ENCODE measurements at regions not wholly inside any gene's neighbourhood (a gene's known extent, or its start where the extent isn't known, plus 50 kb on each side); places are given as distances from the start of the nearest gene placed in this dataset.

DNA sequence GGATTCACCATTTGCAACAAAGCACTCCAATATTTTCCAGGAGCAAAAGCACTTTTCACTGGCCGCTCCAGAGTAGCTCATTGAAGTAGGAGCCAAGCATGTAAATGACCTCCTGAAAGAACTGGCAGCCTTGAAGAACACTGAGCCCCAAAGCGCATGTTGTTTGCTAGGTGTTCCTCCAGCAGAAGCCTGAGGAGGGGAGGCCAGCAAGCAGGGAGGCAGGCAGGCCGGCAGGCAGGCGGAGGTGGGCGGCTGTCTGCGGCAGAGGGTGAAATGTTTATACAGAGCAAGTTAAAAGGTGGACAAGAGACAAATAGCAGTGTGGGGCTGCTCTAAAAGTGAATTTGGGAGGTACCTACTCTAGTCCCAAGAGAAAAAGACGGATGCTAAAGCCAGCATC lies 439.4 kb downstream of the CCDC91 start:
- TF ChIP-seq, protein P1, sequence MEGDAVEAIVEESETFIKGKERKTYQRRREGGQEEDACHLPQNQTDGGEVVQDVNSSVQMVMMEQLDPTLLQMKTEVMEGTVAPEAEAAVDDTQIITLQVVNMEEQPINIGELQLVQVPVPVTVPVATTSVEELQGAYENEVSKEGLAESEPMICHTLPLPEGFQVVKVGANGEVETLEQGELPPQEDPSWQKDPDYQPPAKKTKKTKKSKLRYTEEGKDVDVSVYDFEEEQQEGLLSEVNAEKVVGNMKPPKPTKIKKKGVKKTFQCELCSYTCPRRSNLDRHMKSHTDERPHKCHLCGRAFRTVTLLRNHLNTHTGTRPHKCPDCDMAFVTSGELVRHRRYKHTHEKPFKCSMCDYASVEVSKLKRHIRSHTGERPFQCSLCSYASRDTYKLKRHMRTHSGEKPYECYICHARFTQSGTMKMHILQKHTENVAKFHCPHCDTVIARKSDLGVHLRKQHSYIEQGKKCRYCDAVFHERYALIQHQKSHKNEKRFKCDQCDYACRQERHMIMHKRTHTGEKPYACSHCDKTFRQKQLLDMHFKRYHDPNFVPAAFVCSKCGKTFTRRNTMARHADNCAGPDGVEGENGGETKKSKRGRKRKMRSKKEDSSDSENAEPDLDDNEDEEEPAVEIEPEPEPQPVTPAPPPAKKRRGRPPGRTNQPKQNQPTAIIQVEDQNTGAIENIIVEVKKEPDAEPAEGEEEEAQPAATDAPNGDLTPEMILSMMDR (IDR thresholded peaks at IDR 0.05; ENCODE audit: insufficient read depth, missing control alignments): no peak
- FAIRE-seq: no peak
- DNase-seq (ENCODE audit: insufficient read length, low spot score): no peak

DNA sequence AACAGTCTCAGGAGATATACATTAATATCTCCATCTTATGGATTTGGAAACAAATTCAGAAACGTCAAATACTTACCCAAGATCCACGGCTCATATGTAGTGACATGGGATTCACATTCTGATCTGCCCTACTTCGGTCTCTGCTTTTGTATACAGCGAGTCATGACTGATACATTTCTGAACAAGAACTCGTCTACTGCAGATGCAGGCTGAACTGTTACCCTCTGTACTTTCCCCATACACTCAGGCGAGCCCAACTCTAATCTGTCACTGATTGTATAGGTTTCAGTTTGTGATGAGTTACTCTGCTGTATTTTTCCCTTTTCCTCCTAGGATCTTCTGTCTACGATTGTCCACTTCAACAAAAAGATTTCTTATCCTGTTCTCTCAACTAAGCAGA lies 441.6 kb downstream of the CCDC91 start:
- TF ChIP-seq, protein P1 (IDR thresholded peaks at IDR 0.05; ENCODE audit: insufficient read depth, missing control alignments): no peak
- DNase-seq (ENCODE audit: insufficient read length, low spot score) (no peak), FAIRE-seq (no peak)

DNA sequence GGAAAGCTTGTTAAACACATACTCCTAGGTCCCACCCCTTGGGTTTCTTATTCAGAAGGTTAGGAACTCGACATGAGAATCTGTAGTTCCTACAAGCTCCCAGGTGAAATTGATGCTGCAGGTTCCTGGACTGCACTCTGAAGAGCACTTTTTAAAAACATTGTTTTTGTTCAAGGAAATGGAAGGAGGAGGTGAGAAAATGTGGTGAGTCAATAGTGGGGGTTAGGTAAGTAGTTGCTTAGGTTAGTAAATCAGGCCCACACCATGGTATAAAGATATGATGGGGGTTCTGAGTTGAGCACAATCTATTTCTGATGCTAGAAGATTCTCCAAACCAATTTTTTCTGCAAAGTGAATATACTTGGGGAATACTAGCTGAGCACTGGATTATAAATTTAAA lies 450.3 kb downstream of the CCDC91 start:
- FAIRE-seq: no peak
- TF ChIP-seq, protein P1 (IDR thresholded peaks at IDR 0.05; ENCODE audit: insufficient read depth, missing control alignments): no peak

DNA sequence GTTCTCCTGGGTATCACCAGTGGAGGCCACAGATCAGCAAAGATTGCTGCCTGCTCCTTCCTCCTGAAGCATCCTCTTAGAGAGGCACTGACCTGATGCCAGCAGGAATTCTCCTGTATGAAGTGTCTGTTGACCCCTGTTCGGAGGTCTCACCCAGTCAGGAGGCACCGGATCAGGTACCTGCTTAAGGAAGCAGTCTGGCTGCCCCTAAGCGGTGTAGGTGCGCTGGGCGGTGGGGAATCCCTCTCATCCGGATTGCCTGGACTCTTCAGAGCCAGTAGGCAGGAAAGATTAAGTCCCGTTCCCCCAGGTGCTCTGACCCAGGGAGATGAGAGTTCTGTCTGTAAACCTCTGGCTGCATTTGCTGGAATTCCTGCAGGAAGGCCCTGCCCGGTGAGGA lies 455.2 kb downstream of the CCDC91 start:
- TF ChIP-seq, protein P1 (IDR thresholded peaks at IDR 0.05; ENCODE audit: insufficient read depth, missing control alignments): no peak
- DNase-seq (ENCODE audit: insufficient read length, low spot score): no peak

More for the DNA sequence above, 450.3 kb downstream of the CCDC91 start:
- no peak for DNase-seq (ENCODE audit: insufficient read length, low spot score)

DNA sequence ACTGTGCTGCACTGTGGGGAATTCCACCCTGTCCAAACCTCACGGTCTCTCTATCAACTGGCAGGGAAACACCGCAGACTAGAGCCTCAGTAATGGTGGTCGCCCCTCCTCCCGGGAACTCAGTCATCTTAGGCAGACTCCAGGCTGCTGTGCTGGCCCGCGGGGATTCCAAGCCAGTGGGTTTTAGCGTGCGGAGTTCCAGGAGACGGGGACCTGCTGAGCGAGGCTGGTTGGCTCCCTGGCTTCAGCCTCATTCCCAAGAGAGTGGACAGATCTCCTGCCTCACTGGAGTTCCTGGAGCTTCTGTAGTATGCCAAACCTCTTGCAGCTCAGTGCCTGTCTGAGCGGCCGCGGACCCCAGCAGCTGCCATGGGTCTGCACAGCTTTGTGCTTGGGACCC lies 455.6 kb downstream of the CCDC91 start:
- DNase-seq (ENCODE audit: insufficient read length, low spot score) (no peak), FAIRE-seq (no peak)
- TF ChIP-seq, protein P1 (IDR thresholded peaks at IDR 0.05; ENCODE audit: insufficient read depth, missing control alignments): no peak

More for the DNA sequence above, 455.2 kb downstream of the CCDC91 start:
- FAIRE-seq: no peak

DNA sequence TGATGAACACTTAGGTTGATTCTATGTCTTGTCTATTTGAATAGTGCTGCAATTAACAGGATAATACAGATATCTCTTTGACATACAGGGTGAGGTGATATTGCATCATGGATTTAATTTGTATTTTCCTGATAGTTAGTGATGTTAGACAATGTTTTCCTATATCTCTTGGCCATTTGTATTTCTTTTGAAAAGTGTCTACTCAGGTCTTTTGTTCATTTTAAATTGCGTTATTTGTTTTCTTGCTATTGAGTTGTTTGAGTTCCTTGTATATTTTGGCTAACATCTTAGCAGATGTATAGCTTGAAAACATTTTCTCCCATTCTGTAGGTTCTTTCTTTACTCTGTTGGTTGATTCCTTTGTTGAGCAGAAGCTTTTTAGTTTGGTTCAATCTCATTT lies 460.6 kb downstream of the CCDC91 start:
- TF ChIP-seq, protein P1 (IDR thresholded peaks at IDR 0.05; ENCODE audit: insufficient read depth, missing control alignments): no peak
- DNase-seq (ENCODE audit: insufficient read length, low spot score) (no peak), FAIRE-seq (peak; percentile 76)

DNA sequence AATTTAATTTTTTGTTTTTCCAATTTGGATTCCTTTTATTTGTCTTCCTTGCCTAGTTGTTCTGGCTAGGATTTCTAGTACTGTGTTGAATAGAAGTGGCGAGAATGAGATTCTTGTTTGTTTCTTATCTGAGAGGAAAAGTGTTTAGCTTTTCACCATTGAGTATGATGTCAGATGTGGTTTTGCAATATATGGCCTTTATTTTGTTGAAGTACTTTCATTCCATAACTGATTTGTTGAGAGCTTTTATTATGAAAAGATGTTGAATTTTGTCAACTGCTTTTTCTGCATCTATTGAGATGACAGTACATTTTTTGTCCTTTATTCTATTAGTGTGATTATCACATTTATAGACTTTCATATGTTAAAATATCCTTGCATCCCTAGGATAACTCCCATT lies 462.0 kb downstream of the CCDC91 start:
- no peak for DNase-seq (ENCODE audit: insufficient read length, low spot score)
- no peak for FAIRE-seq
- TF ChIP-seq, protein P1 (IDR thresholded peaks at IDR 0.05; ENCODE audit: insufficient read depth, missing control alignments): no peak
